Testis (tissue), 2 donors: ENCODE measurements at regions not wholly inside any gene's neighbourhood (a gene's known extent, or its start where the extent isn't known, plus 50 kb on each side); places are given as distances from the start of the nearest gene placed in this dataset.

ENCODE experiments used
- DNase-seq: peaks from one replicate; pipeline ENCODE4 v3.0.0-alpha.2; 2019
- H3K27ac ChIP-seq, 2 donors: fragments of 200-600 bp; sonication (generic); one replicate each; pipeline ENCODE4 v1.5.1; 2019
- H3K27me3 ChIP-seq: fragments of 200-600 bp; sonication (generic); one replicate; pipeline ENCODE4 v1.5.1; 2019
- H3K36me3 ChIP-seq: fragments of 200-600 bp; sonication (generic); one replicate; pipeline ENCODE4 v1.5.1; 2017; ENCODE audit warnings: low read depth; ENCODE audit errors: missing control alignments
- H3K4me1 ChIP-seq: fragments of 200-600 bp; sonication (generic); one replicate; pipeline ENCODE4 v1.5.1; 2019
- H3K4me3 ChIP-seq, 2 donors: fragments of 200-600 bp; sonication (generic); one replicate each; pipeline ENCODE4 v1.5.1; 2017 to 2019
- H3K9me3 ChIP-seq: fragments of 200-600 bp; sonication (generic); one replicate; pipeline ENCODE4 v1.5.1; 2017
- POLR2A ChIP-seq: fragments of 450-650 bp; IDR thresholded peaks from one replicate; pipeline ENCODE4 v1.6.1; 2017; ENCODE audit warnings: antibody characterized with exemption, mild to moderate bottlenecking, moderate library complexity
- WGBS, 2 donors: methylation state at CpG; one replicate each; pipeline ENCODE4 v1.1.5; 2018; 5-methylcytosine and 5-hydroxymethylcytosine counted together
- intact Hi-C: fragments of 100-400 bp; cut with DNase I; formaldehyde crosslinking; loops from one replicate; pipeline ENCODE4 v1.15.1; 2023; ENCODE audit warnings: low total_unique reads
- TF ChIP-seq, protein P1 (sequence below), 3 experiments: fragments of 450-650 bp in 2 of 3; fragments of 200-600 bp in 1 of 3; sonication (generic) in 1 of 3; IDR thresholded peaks; one replicate each; pipeline ENCODE4 v1.5.1; 2016 to 2019; ENCODE audit warnings: antibody characterized with exemption in 3 of 3, mild to moderate bottlenecking in 2 of 3, moderate library complexity in 1 of 3

DNA sequence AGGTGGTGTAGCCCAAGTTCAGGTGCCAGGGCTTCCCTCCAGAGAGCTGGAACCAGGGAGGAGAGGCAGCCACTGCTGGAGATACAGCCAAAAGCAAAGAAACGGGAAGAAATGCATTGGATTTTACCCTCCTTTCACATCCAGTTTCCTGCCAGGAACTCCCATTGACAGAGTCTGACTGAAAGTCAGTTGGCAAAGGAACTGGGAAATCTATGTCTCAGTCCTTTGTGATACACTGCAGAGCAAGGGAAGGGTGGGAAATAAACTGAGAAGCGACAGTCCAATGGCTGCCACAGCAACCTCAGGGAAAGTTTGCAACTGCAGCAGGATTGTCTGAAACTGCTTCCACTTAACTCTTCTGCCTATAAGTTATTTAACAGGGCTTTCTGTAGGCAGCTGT, 142.6 kb downstream of the SATB1 start:
- no peak overlapping the region for H3K27ac ChIP-seq
- intact Hi-C loops = no loop called here

DNA sequence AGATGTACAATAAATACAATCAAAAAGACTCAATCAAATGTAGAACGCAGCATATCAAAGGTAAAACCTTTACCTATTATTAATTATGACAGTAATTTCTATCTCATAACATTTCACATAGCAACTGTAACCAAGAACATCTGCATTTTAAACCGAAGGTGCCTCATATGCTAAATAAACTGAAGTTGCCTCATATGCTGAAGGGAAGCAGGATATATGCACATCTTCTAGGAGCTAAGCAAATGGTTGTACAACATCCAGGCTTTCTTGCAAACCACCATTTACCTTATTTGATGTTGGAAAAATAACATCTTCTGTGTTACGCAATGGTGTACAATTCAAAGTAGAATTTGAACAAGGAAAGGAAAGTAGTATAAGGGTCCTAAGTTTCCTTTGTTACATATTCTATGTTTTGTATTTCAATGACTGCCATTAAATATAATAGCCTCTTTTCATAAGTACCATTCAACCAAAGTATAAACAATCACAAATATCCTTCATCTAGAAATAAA, 145.9 kb downstream of the SATB1 start:
- no peaks in the 10 kb centered on the region for H3K9me3 ChIP-seq
- 89 to 93% methylated on average over 3 of the region's 3 CpGs for WGBS, 2 donors
- intact Hi-C loops = no loop called here
- no peaks in the 10 kb centered on the region for H3K4me1 ChIP-seq
- H3K27ac ChIP-seq = no peak overlapping the region
- H3K4me3 ChIP-seq = no peak overlapping the region
- TF ChIP-seq, protein P1, sequence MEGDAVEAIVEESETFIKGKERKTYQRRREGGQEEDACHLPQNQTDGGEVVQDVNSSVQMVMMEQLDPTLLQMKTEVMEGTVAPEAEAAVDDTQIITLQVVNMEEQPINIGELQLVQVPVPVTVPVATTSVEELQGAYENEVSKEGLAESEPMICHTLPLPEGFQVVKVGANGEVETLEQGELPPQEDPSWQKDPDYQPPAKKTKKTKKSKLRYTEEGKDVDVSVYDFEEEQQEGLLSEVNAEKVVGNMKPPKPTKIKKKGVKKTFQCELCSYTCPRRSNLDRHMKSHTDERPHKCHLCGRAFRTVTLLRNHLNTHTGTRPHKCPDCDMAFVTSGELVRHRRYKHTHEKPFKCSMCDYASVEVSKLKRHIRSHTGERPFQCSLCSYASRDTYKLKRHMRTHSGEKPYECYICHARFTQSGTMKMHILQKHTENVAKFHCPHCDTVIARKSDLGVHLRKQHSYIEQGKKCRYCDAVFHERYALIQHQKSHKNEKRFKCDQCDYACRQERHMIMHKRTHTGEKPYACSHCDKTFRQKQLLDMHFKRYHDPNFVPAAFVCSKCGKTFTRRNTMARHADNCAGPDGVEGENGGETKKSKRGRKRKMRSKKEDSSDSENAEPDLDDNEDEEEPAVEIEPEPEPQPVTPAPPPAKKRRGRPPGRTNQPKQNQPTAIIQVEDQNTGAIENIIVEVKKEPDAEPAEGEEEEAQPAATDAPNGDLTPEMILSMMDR (IDR thresholded peaks at IDR 0.05) = no peak
- TF ChIP-seq POLR2A = no peak
- H3K36me3 ChIP-seq = no peaks in the 10 kb centered on the region
- no peak for DNase-seq
- no peaks in the 10 kb centered on the region for H3K27me3 ChIP-seq

More for the DNA sequence above, 142.6 kb downstream of the SATB1 start:
- no peak overlapping the region for H3K4me3 ChIP-seq
- no peak for DNase-seq
- no peaks in the 10 kb centered on the region for H3K27me3 ChIP-seq
- no peaks in the 10 kb centered on the region for H3K36me3 ChIP-seq
- no peak for TF ChIP-seq POLR2A
- TF ChIP-seq, protein P1 (IDR thresholded peaks at IDR 0.05) = no peak
- H3K9me3 ChIP-seq = no peaks in the 10 kb centered on the region
- WGBS, 2 donors = 40 to 58% methylated on average over 2 of the region's 2 CpGs
- H3K4me1 ChIP-seq = no peaks in the 10 kb centered on the region

DNA sequence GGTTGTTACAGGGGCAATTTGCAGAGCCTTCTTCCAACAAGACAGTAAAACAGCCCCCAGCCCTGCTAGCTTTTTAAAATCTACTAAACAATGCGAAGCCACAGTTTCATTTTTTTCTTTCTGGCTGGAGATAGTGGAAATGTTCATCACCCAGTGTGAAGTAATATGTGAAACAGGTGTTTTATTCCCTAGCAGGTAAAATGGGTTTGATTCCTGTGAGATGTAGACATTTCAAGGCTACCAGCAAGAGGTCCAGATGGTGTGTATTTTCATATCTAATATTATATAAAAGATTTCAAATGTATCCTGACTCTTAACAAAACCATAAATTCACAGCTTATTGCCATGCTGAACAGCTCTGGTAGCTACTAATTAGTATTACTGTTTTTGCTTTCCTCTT, 160.3 kb downstream of the SATB1 start:
- no peaks in the 10 kb centered on the region for H3K27me3 ChIP-seq
- intact Hi-C loops = no loop called here
- no peaks in the 10 kb centered on the region for H3K36me3 ChIP-seq
- WGBS, 2 donors = 40 to 54% methylated on average over 1 of the region's 1 CpG
- no peak overlapping the region for H3K4me3 ChIP-seq
- no peaks in the 10 kb centered on the region for H3K9me3 ChIP-seq
- H3K4me1 ChIP-seq = no peaks in the 10 kb centered on the region
- H3K27ac ChIP-seq = no peak overlapping the region
- TF ChIP-seq POLR2A = no peak
- TF ChIP-seq, protein P1 (IDR thresholded peaks at IDR 0.05) = no peak
- no peak for DNase-seq

DNA sequence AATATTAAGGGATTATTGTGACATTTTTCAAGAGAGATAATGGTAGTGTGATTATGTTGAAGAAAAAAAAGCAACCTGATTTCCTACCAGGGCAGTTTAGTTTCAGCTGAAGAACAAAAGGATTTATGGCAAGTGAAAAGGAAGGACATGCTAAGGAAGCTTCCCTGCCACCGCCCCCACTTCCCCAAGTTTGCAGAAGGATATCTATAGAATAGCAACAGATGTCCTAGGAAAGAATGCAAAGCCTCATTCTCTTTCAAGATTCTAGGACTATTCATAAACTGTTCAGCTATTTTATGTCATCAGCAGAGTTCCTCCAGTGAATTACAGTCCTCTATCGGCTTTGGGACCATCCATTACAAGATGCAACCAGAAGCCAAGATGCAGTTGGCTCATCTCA, 160.8 kb downstream of the SATB1 start:
- Histone ChIP-seq H3K9me3 (no peaks in the 10 kb centered on the region), H3K27me3 (no peaks in the 10 kb centered on the region), H3K4me1 (no peaks in the 10 kb centered on the region), H3K36me3 (no peaks in the 10 kb centered on the region), H3K27ac (no peak overlapping the region), H3K4me3 (no peak overlapping the region)
- intact Hi-C loops = no loop called here
- DNase-seq = no peak
- WGBS, 2 donors = 29 to 40% methylated on average over 2 of the region's 2 CpGs
- no peak for TF ChIP-seq POLR2A
- TF ChIP-seq, protein P1 (IDR thresholded peaks at IDR 0.05) = no peak

DNA sequence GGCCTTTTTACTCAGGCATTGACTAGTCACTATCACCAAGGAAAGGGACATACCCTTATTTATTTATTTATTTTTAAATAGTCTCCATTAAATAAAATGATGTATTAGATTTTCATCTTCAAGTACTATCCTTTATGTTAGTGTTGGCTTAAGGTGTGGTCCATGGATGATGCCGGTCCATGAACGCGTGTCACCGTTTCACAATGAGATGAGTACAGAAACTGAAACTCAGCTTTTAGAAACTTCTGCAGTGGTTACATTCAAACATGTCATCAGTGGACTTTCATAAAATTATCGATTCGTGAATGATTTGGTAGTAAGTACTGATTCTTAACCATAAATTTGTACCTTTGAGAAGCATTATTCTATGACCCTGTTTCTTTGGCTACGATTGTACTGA, 166.6 kb downstream of the SATB1 start:
- 64 to 73% methylated on average over 7 of the region's 7 CpGs for WGBS, 2 donors

More for the DNA sequence above, 166.6 kb downstream of the SATB1 start:
- Histone ChIP-seq H3K4me1 (no peaks in the 10 kb centered on the region), H3K27me3 (no peaks in the 10 kb centered on the region), H3K36me3 (no peaks in the 10 kb centered on the region), H3K4me3 (peak overlapping the region in 1 of 2 donors; percentile 7), H3K27ac (no peak overlapping the region), H3K9me3 (no peaks in the 10 kb centered on the region)
- intact Hi-C loops = no loop called here
- DNase-seq = no peak
- TF ChIP-seq, protein P1 (IDR thresholded peaks at IDR 0.05) = no peak
- no peak for TF ChIP-seq POLR2A
